Adrenal gland (tissue), 9 donors: ENCODE measurements at regions not wholly inside any gene's neighbourhood (a gene's known extent, or its start where the extent isn't known, plus 50 kb on each side); places are given as distances from the start of the nearest gene placed in this dataset.

Source experiments
- DNase-seq, 7 donors: peaks; one replicate each; pipeline ENCODE4 v3.0.0-alpha.2; 2019 to 2020
- H3K27ac ChIP-seq, 5 donors: fragments of 200-600 bp; sonication (generic) in 4 of 5; 1 replicate in 3 of 5; 2 replicates in 2 of 5; pipeline versions ENCODE4 v1.5.1 to v1.8.0; 2016 to 2020; ENCODE audit warnings: mild to moderate bottlenecking in 1 of 5
- H3K27me3 ChIP-seq: fragments of 200-600 bp; 2 replicates; pipeline ENCODE4 v1.8.0; 2021
- H3K36me3 ChIP-seq, 2 donors: fragments of 200-600 bp; replicated peaks in 1 of 2; 1 replicate in 1 of 2; 2 replicates in 1 of 2; pipeline versions ENCODE4 v1.5.1 to v1.8.0; 2018 to 2022
- H3K4me1 ChIP-seq, 2 donors: fragments of 200-600 bp; replicated peaks in 1 of 2; 1 replicate in 1 of 2; 2 replicates in 1 of 2; pipeline versions ENCODE4 v1.5.1 to v1.8.0; 2018 to 2021
- H3K4me3 ChIP-seq, 4 donors: fragments of 200-600 bp; sonication (generic) in 3 of 4; one replicate each; pipeline ENCODE4 v1.5.1; 2016 to 2018
- H3K9me3 ChIP-seq, 3 donors: fragments of 200-600 bp; sonication (generic) in 1 of 3; replicated peaks in 1 of 3; 1 replicate in 2 of 3; 2 replicates in 1 of 3; pipeline versions ENCODE4 v1.5.1 to v1.8.0; 2016 to 2021
- POLR2A ChIP-seq, 2 donors: fragments of 450-650 bp; IDR thresholded peaks; one replicate each; pipeline ENCODE4 v1.6.1; 2017; ENCODE audit warnings: antibody characterized with exemption in 2 of 2, mild to moderate bottlenecking in 2 of 2, moderate library complexity in 1 of 2
- WGBS, 4 donors: extraction: QIAGEN DNeasy Blood & Tissue Kit in 2 of 4; methylation state at CpG; one replicate each; pipeline versions ENCODE4 v1.1.5 to v1.1.7; 2013 to 2017; 5-methylcytosine and 5-hydroxymethylcytosine counted together
- intact Hi-C, 2 donors: fragments of 100-400 bp; cut with DNase I; formaldehyde crosslinking; loops; one replicate each; pipeline versions ENCODE4 v1.14.1 to v1.15.0; 2022 to 2023
- TF ChIP-seq, protein P1 (sequence below), 6 experiments: fragments of 450-650 bp in 4 of 6; fragments of 200-600 bp in 2 of 6; sonication (generic) in 1 of 6; IDR thresholded peaks; 1 replicate in 5 of 6; 2 replicates in 1 of 6; pipeline versions ENCODE4 v1.5.1 to v1.8.0; 2016 to 2021; ENCODE audit warnings: antibody characterized with exemption in 6 of 6, mild to moderate bottlenecking in 2 of 6, moderate library complexity in 1 of 6
- donor health status: healthy with polysubstance abuse.
- donor health status: Bipolar disorder and iron deficiency.
- donor health status: DM: yes; HTN: yes; CAD: no.
- donor health status: DM: no; HTN: no; CAD: no.
- donor health status: DM: no; HTN: no; CAD: no.

DNA sequence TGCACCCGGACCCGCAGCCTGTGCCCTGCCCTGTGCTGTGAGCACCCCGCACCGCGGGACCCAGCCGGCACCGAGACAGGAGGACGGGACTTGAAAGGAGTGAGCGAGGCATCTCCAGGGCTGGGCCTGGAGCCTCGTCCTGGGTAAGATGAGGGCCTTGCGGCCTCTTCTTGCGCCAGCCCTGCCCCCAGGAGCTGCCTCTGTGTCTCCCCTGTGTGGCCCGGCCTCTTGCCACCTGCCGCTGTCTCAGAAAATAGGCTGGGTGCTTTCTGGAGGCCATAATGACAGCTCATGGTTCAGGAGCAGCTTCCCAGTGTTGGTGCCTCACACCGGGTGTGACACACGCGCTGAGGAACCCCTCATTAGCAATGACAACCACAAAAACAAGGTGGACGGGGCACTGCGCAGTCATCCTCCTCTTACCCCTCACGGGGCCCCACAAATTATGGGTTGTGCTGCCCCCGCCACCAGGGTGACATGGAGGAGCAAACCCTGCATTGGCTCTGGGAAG is 161.5 kb upstream of the C1orf174 start:
- WGBS, 4 donors: 79 to 86% (median 82%) methylated on average over 14 to 21 of the region's 21 CpGs
- intact Hi-C loops: no loop called here
- no peaks in the 10 kb centered on the region for H3K27me3 ChIP-seq
- no peak overlapping the region for H3K27ac ChIP-seq
- DNase-seq: no peak
- no peaks in the 10 kb centered on the region for H3K36me3 ChIP-seq
- no peaks in the 10 kb centered on the region for H3K9me3 ChIP-seq
- H3K4me3 ChIP-seq: no peak overlapping the region
- H3K4me1 ChIP-seq: no peaks in the 10 kb centered on the region
- TF ChIP-seq POLR2A (IDR thresholded peaks at IDR 0.05): no peak
- TF ChIP-seq, protein P1, sequence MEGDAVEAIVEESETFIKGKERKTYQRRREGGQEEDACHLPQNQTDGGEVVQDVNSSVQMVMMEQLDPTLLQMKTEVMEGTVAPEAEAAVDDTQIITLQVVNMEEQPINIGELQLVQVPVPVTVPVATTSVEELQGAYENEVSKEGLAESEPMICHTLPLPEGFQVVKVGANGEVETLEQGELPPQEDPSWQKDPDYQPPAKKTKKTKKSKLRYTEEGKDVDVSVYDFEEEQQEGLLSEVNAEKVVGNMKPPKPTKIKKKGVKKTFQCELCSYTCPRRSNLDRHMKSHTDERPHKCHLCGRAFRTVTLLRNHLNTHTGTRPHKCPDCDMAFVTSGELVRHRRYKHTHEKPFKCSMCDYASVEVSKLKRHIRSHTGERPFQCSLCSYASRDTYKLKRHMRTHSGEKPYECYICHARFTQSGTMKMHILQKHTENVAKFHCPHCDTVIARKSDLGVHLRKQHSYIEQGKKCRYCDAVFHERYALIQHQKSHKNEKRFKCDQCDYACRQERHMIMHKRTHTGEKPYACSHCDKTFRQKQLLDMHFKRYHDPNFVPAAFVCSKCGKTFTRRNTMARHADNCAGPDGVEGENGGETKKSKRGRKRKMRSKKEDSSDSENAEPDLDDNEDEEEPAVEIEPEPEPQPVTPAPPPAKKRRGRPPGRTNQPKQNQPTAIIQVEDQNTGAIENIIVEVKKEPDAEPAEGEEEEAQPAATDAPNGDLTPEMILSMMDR (IDR thresholded peaks at IDR 0.05): no peak

DNA sequence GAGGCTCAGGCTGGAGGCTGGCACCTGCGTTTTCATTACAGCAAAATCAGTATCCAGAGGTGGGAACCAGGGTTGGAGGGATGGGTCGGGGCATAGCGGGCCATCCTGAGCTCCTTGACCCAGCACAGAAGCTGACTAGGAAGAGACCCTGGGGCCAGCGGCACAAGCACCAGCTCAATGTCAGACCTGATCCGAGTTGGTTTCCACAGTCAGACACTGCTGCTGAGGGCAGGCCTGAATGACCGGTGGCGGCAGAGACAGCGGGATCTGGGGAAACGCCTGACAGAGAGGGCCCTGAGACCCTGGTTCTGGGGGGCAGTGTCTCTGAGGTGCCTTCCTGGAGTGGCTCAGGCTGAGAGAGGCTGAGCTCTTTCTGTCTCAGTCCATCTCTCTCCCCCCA is 162.0 kb upstream of the C1orf174 start:
- H3K4me1 ChIP-seq: no peaks in the 10 kb centered on the region
- no peak for DNase-seq
- H3K27me3 ChIP-seq: no peaks in the 10 kb centered on the region
- intact Hi-C loops: no loop called here
- H3K27ac ChIP-seq: no peak overlapping the region
- H3K9me3 ChIP-seq: no peaks in the 10 kb centered on the region
- no peaks in the 10 kb centered on the region for H3K36me3 ChIP-seq
- TF ChIP-seq POLR2A (IDR thresholded peaks at IDR 0.05): no peak
- TF ChIP-seq, protein P1 (IDR thresholded peaks at IDR 0.05): no peak
- 41 to 90% (median 73%) methylated on average over 3 to 9 of the region's 9 CpGs for WGBS, 4 donors
- H3K4me3 ChIP-seq: no peak overlapping the region

DNA sequence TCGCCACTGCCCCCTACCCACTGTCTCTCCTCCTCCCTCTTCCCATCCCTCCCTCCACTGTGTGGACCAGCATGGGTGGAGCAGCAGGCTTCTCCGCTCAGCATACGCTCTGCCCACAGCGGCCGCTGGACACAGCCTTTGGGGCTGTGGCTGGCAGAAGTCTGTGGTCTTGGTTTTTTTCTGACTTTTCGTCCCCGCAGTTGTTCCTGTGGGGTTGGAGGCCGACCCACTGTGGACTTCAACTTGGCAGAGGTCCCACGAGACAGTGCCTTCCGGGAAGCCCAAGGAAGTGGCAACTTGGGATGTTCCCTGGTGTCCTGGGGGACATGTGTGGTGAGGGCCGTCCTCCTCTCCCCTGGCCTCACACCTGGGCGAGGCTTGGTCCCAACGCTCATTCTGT is 162.5 kb upstream of the C1orf174 start:
- Histone ChIP-seq H3K4me3 (no peak overlapping the region), H3K27ac (no peak overlapping the region), H3K36me3 (no peaks in the 10 kb centered on the region), H3K4me1 (no peaks in the 10 kb centered on the region), H3K27me3 (no peaks in the 10 kb centered on the region), H3K9me3 (no peaks in the 10 kb centered on the region)
- WGBS, 4 donors: 59 to 66% (median 62%) methylated on average over 7 to 13 of the region's 13 CpGs
- TF ChIP-seq, protein P1 (IDR thresholded peaks at IDR 0.05): no peak
- TF ChIP-seq POLR2A (IDR thresholded peaks at IDR 0.05): no peak
- intact Hi-C loops: no loop called here
- DNase-seq: peak in 1 of 7 donors; percentile 31

DNA sequence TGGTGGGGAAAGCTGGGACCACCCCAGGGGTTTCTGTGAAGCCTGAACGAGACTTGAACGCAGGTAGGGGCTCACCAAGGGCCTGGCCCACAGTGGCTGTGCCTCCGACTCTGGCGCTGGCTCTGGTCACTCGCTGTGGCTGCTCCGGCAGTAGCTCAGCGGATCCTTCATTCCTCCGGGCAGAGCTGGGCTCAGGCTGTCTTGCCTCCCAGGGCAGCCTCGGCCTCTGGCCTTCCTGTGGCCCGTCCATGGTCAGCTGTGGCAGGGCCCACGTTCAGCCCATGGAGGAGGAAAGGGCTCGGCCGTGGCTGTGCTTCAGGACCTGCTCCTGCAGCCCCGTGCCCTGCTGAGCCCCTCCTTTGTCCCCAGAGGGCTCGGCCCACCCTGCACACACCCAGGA is 162.9 kb upstream of the C1orf174 start:
- Histone ChIP-seq H3K4me3 (no peak overlapping the region), H3K27ac (no peak overlapping the region), H3K4me1 (no peaks in the 10 kb centered on the region), H3K27me3 (no peaks in the 10 kb centered on the region), H3K9me3 (no peaks in the 10 kb centered on the region), H3K36me3 (no peaks in the 10 kb centered on the region)
- TF ChIP-seq, protein P1 (IDR thresholded peaks at IDR 0.05): no peak
- no peak for TF ChIP-seq POLR2A (IDR thresholded peaks at IDR 0.05)
- DNase-seq: no peak
- intact Hi-C loops: no loop called here
- 71 to 82% (median 73%) methylated on average over 10 to 15 of the region's 15 CpGs for WGBS, 4 donors
